Caco-2 (cell line): ENCODE measurements at regions not wholly inside any gene's neighbourhood (a gene's known extent, or its start where the extent isn't known, plus 50 kb on each side); places are given as distances from the start of the nearest gene placed in this dataset.

ENCODE experiments used
- BruUV-seq: library from RNA; stranded (reverse); fragments of 400-500 nt; replicated peaks from 2 replicates; lab custom pipeline; 2021; lab: Mats Ljungman, UMichigan
- CTCF ChIA-PET: fragments of 300-600 bp; sonication (Branson Sonifier 250); formaldehyde crosslinking; loops from one replicate; lab custom pipeline; 2022; ENCODE audit warnings: antibody characterized with exemption; lab: Charles Lee
- POLR2A ChIA-PET: fragments of 300-600 bp; sonication (Branson Sonifier 250); formaldehyde crosslinking; loops from one replicate; lab custom pipeline; 2022; ENCODE audit warnings: antibody characterized with exemption; lab: Charles Lee
- DNase-seq, 2 experiments: peaks; one replicate each; pipeline versions ENCODE4 v3.0.0 to v3.0.0-alpha.2; 2020 to 2022
- H3K27me3 ChIP-seq: replicated peaks from 2 replicates; pipeline ENCODE4 v1.6.0; 2011; ENCODE audit warnings: low read length; ENCODE audit not compliant: control insufficient read depth, insufficient read depth
- H3K36me3 ChIP-seq: 2 replicates; pipeline ENCODE4 v1.5.1; 2011; ENCODE audit warnings: low read length; ENCODE audit not compliant: control insufficient read depth, insufficient read depth
- H3K4me1 ChIP-seq: fragments of 250-450 bp; sonication (Bioruptor Pico); 2 replicates; pipeline ENCODE4 v1.5.1; 2020; ENCODE audit warnings: mild to moderate bottlenecking
- H3K4me3 ChIP-seq: 2 replicates; pipeline ENCODE4 v1.5.1; 2011; ENCODE audit warnings: low read depth, mild to moderate bottlenecking, control low read depth, low read length
- H3K9me3 ChIP-seq: fragments of 250-450 bp; sonication (Bioruptor Pico); 2 replicates; pipeline ENCODE4 v1.5.1; 2020; ENCODE audit warnings: mild to moderate bottlenecking, moderate library complexity
- H3K27ac Mint-ChIP-seq: one replicate; pipeline ENCODE4 v1.8.0; 2022; ENCODE audit warnings: mixed read lengths; ENCODE audit not compliant: unreplicated experiment
- H3K27me3 Mint-ChIP-seq: one replicate; pipeline ENCODE4 v1.8.0; 2022; ENCODE audit warnings: mixed read lengths; ENCODE audit not compliant: insufficient read depth, unreplicated experiment
- H3K36me3 Mint-ChIP-seq: one replicate; pipeline ENCODE4 v1.8.0; 2022; ENCODE audit warnings: mild to moderate bottlenecking, mixed read lengths; ENCODE audit not compliant: insufficient read depth, unreplicated experiment
- H3K4me1 Mint-ChIP-seq: one replicate; pipeline ENCODE4 v1.8.0; 2022; ENCODE audit warnings: low read depth, mixed read lengths; ENCODE audit not compliant: unreplicated experiment
- H3K4me3 Mint-ChIP-seq: one replicate; pipeline ENCODE4 v1.8.0; 2022; ENCODE audit warnings: mild to moderate bottlenecking, moderate library complexity, mixed read lengths; ENCODE audit not compliant: unreplicated experiment
- H3K9me3 Mint-ChIP-seq: one replicate; pipeline ENCODE4 v1.8.0; 2022; ENCODE audit warnings: mixed read lengths; ENCODE audit not compliant: unreplicated experiment
- CTCF ChIP-seq, 2 experiments: fragments of 200-600 bp in 1 of 2; IDR thresholded peaks; 1 replicate in 1 of 2; 2 replicates in 1 of 2; pipeline versions ENCODE4 v1.5.1 to v1.8.0; 2011 to 2022; ENCODE audit warnings: antibody characterized with exemption in 1 of 2, control low read depth in 1 of 2, inconsistent platforms in 1 of 2, low read depth in 1 of 2, low read length in 1 of 2, mild to moderate bottlenecking in 1 of 2, moderate library complexity in 1 of 2; ENCODE audit not compliant: insufficient read depth in 1 of 2, severe bottlenecking in 1 of 2, unreplicated experiment in 1 of 2
- intact Hi-C: fragments of 100-400 bp; cut with micrococcal nuclease; formaldehyde crosslinking; loops from one replicate; pipeline ENCODE4 v1.10.0; 2022; ENCODE audit not compliant: unreplicated experiment

GRCh38 chr4:174137698-174138097 lies 145.8 kb downstream of the FBXO8 start:
- intact Hi-C loops = no loop called here
- no peaks in the 10 kb centered on the region for H3K9me3 ChIP-seq
- BruUV-seq = no TSS peak
- no peak overlapping the region for H3K4me3 ChIP-seq
- Mint-ChIP-seq H3K27ac (no peak overlapping the region), H3K27me3 (peaks cover 3% of the 10 kb centered on the region), H3K9me3 (no peaks in the 10 kb centered on the region), H3K36me3 (no peaks in the 10 kb centered on the region), H3K4me1 (no peaks in the 10 kb centered on the region), H3K4me3 (no peak overlapping the region)
- POLR2A ChIA-PET = interaction anchor here (0.6 kb wide), 1 partner anchor 164 kb away, joined by 3 read pairs; no protein-coding TSS in a partner anchor
- H3K27me3 ChIP-seq = no peaks in the 10 kb centered on the region
- DNase-seq = no peak
- H3K36me3 ChIP-seq = no peaks in the 10 kb centered on the region
- no peaks in the 10 kb centered on the region for H3K4me1 ChIP-seq
- no peak for TF ChIP-seq CTCF (IDR thresholded peaks at IDR 0.05; ENCODE audit: insufficient read depth in 1 of 2, low read depth in 1 of 2, low read length in 1 of 2, severe bottlenecking in 1 of 2, unreplicated experiment in 1 of 2)
- CTCF ChIA-PET = interaction anchor here (0.7 kb wide), 1 partner anchor 678 kb away, joined by 3 read pairs; no protein-coding TSS in a partner anchor

GRCh38 chr4:174135936-174136406 lies 147.5 kb downstream of the FBXO8 start:
- H3K4me3 ChIP-seq = no peak overlapping the region
- no peak for TF ChIP-seq CTCF (IDR thresholded peaks at IDR 0.05; ENCODE audit: insufficient read depth in 1 of 2, low read depth in 1 of 2, low read length in 1 of 2, severe bottlenecking in 1 of 2, unreplicated experiment in 1 of 2)
- intact Hi-C loops = no loop called here
- no peak for DNase-seq
- BruUV-seq = no TSS peak
- POLR2A ChIA-PET = no interaction called here
- H3K4me1 ChIP-seq = no peaks in the 10 kb centered on the region
- H3K4me3 Mint-ChIP-seq = peak overlapping the region; percentile 43
- H3K27me3 Mint-ChIP-seq = peaks cover 3% of the 10 kb centered on the region
- H3K9me3 ChIP-seq = no peaks in the 10 kb centered on the region
- CTCF ChIA-PET = no interaction called here
- H3K9me3 Mint-ChIP-seq = no peaks in the 10 kb centered on the region
- no peak overlapping the region for H3K27ac Mint-ChIP-seq
- no peaks in the 10 kb centered on the region for H3K27me3 ChIP-seq
- H3K4me1 Mint-ChIP-seq = no peaks in the 10 kb centered on the region
- H3K36me3 Mint-ChIP-seq = no peaks in the 10 kb centered on the region
- no peaks in the 10 kb centered on the region for H3K36me3 ChIP-seq

- Mint-ChIP-seq H3K9me3 (no peaks in the 10 kb centered on the region), H3K4me3 (peak overlapping the region; percentile 43), H3K36me3 (no peaks in the 10 kb centered on the region), H3K27ac (no peak overlapping the region), H3K4me1 (no peaks in the 10 kb centered on the region), H3K27me3 (peaks cover 3% of the 10 kb centered on the region)
- no peaks in the 10 kb centered on the region for H3K27me3 ChIP-seq
- ChIA-PET POLR2A (no interaction called here), CTCF (no interaction called here)
- no peaks in the 10 kb centered on the region for H3K36me3 ChIP-seq
- intact Hi-C loops = no loop called here
- TF ChIP-seq CTCF (IDR thresholded peaks at IDR 0.05; ENCODE audit: insufficient read depth in 1 of 2, low read depth in 1 of 2, low read length in 1 of 2, severe bottlenecking in 1 of 2, unreplicated experiment in 1 of 2) = no peak
- no TSS peak for BruUV-seq
- DNase-seq = no peak
- no peaks in the 10 kb centered on the region for H3K4me1 ChIP-seq
- no peaks in the 10 kb centered on the region for H3K9me3 ChIP-seq
- no peak overlapping the region for H3K4me3 ChIP-seq
Observed at GRCh38 chr4:174135530-174135929, 147.9 kb downstream of the FBXO8 start.
